Progenitor cell of endocrine pancreas (in vitro differentiated cells): ENCODE measurements at regions not wholly inside any gene's neighbourhood (a gene's known extent, or its start where the extent isn't known, plus 50 kb on each side); places are given as distances from the start of the nearest gene placed in this dataset.

Source experiments
- DNase-seq: peaks from one replicate; pipeline ENCODE4 v3.0.0; 2021; ENCODE audit warnings: low spot score; ENCODE audit not compliant: unreplicated experiment
- H3K27ac Mint-ChIP-seq: 2 replicates; pipeline ENCODE4 v1.8.0; 2021; ENCODE audit warnings: mild to moderate bottlenecking, moderate library complexity, mixed read lengths
- H3K27me3 Mint-ChIP-seq: 2 replicates; pipeline ENCODE4 v1.8.0; 2021; ENCODE audit warnings: mixed read lengths
- H3K36me3 Mint-ChIP-seq: 2 replicates; pipeline ENCODE4 v1.8.0; 2022; ENCODE audit warnings: mixed read lengths; ENCODE audit not compliant: insufficient read depth
- H3K4me1 Mint-ChIP-seq: 2 replicates; pipeline ENCODE4 v1.8.0; 2021; ENCODE audit warnings: low read depth, mixed read lengths
- H3K4me3 Mint-ChIP-seq: 2 replicates; pipeline ENCODE4 v1.8.0; 2021; ENCODE audit warnings: low read depth, mild to moderate bottlenecking, moderate library complexity, mixed read lengths
- H3K9me3 Mint-ChIP-seq: 2 replicates; pipeline ENCODE4 v1.8.0; 2021; ENCODE audit warnings: low read depth, mixed read lengths
- TF ChIP-seq, protein P1 (sequence below): fragments of 200-600 bp; sonication (generic); IDR thresholded peaks from one replicate; pipeline ENCODE4 v1.5.0; 2021; ENCODE audit warnings: antibody characterized with exemption, mild to moderate bottlenecking; ENCODE audit not compliant: unreplicated experiment

DNA sequence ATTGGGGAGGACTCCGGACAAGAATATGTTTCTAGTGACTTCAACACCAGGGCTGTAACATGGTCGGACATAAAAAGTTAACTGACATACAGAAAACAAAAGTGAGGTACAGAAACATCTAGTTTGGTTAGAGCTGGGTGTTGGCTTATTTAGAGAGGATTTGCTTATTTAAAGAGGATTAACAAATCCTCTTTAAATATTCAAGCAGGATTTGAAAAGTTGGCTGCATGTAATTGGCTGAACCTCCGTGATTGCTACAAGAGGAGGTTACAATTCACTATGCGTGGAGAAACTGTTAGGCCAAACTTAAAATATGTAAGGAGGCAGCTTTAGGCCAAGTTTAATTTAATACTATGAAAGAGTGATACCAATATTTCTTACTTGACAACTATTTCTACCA lies 2707.4 kb downstream of the ARAP2 start:
- no peaks in the 10 kb centered on the region for H3K27me3 Mint-ChIP-seq
- peaks cover 12% of the 10 kb centered on the region for H3K4me1 Mint-ChIP-seq
- no peak overlapping the region for H3K27ac Mint-ChIP-seq
- H3K9me3 Mint-ChIP-seq: no peaks in the 10 kb centered on the region
- no peaks in the 10 kb centered on the region for H3K36me3 Mint-ChIP-seq
- TF ChIP-seq, protein P1, sequence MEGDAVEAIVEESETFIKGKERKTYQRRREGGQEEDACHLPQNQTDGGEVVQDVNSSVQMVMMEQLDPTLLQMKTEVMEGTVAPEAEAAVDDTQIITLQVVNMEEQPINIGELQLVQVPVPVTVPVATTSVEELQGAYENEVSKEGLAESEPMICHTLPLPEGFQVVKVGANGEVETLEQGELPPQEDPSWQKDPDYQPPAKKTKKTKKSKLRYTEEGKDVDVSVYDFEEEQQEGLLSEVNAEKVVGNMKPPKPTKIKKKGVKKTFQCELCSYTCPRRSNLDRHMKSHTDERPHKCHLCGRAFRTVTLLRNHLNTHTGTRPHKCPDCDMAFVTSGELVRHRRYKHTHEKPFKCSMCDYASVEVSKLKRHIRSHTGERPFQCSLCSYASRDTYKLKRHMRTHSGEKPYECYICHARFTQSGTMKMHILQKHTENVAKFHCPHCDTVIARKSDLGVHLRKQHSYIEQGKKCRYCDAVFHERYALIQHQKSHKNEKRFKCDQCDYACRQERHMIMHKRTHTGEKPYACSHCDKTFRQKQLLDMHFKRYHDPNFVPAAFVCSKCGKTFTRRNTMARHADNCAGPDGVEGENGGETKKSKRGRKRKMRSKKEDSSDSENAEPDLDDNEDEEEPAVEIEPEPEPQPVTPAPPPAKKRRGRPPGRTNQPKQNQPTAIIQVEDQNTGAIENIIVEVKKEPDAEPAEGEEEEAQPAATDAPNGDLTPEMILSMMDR: no peak
- H3K4me3 Mint-ChIP-seq: no peak overlapping the region
- DNase-seq: no peak

DNA sequence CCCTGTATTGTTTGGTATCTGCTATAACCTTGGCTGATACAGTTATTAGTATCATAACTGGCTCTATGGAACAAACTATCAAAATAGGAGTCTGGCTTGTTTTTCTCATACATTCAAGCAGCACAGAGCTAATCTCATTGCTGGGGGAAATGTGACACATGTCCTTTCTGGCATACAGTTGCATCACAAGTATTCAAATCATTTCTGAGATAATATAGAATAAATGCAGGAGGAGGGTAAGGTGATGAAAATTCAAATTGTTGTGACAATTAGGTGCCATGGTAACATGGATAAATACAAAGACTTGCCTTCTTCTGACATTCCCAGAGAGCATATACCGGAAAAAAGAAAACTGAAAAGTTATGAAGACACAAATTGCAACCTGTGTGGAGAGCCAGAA lies 2706.8 kb downstream of the ARAP2 start:
- Mint-ChIP-seq H3K9me3 (no peaks in the 10 kb centered on the region), H3K27ac (no peak overlapping the region), H3K36me3 (no peaks in the 10 kb centered on the region), H3K4me1 (peaks cover 11% of the 10 kb centered on the region), H3K27me3 (no peaks in the 10 kb centered on the region), H3K4me3 (no peak overlapping the region)
- TF ChIP-seq, protein P1: no peak
- DNase-seq: no peak

DNA sequence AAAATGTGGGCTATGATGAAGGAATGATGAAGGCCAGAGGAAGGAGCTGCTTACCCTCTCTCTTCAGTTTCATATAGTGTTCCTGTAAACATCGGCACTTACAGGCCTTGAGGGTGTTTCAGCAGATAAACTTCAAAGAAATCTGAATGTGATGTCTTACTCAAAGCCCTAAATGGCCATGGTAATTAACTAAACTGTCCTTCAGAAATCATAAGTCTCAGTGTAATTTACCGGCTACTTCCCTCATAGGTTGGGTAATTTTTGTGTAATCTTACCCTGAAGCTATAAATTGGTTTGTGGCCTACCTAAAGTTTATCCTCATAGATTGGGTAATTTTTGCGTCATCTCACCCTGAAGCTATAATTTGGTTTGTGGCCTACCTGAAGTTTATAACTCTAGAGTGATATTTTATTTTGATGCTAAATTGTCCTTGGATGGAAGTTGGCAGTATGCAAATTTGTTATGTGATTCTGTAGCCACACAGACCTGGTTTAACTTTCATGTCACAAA lies 2700.3 kb downstream of the ARAP2 start:
- no peaks in the 10 kb centered on the region for H3K36me3 Mint-ChIP-seq
- TF ChIP-seq, protein P1: no peak
- peaks cover 10% of the 10 kb centered on the region for H3K9me3 Mint-ChIP-seq
- H3K4me1 Mint-ChIP-seq: peaks cover 2% of the 10 kb centered on the region
- H3K27me3 Mint-ChIP-seq: no peaks in the 10 kb centered on the region
- no peak overlapping the region for H3K27ac Mint-ChIP-seq
- DNase-seq: no peak
- no peak overlapping the region for H3K4me3 Mint-ChIP-seq

DNA sequence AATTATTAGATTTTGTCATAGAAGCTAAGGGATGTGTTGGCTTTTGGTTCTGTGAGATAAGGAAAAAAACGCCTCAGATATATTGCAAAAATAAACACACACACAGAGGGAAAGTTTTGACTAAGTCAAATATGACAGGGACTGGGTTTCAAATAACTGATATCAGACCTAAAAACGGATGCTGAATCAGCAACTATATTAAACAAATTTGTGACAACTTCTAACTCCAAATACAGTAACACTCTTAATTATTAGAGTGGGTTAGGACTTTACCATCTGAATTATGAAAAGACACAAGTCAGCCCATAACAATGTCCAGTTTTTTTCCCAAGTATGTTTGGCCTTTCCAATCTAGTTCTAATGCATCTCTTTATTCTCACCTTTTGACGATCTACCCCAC lies 2693.1 kb downstream of the ARAP2 start:
- no peaks in the 10 kb centered on the region for H3K27me3 Mint-ChIP-seq
- H3K36me3 Mint-ChIP-seq: no peaks in the 10 kb centered on the region
- DNase-seq: no peak

DNA sequence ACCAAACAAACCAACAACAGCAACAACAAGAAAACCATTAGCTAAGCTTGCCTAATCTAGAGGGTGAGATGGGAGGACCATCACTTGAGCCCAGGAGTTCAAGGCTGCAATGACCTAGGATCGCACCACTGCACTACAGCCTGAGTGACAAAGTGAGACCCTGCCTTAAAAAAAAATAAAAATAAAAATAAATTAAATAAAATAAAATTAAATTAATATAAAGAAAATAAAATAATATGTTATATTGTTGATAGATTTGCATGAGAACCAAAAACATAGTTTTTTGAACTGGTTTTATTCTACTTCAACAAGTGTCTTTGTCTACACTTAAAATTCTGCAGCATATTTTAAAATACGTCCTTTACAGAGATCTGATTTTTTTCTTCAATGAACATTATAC lies 2683.1 kb downstream of the ARAP2 start:
- TF ChIP-seq, protein P1: no peak
- DNase-seq: no peak
- H3K4me3 Mint-ChIP-seq: no peak overlapping the region
- H3K27me3 Mint-ChIP-seq: no peaks in the 10 kb centered on the region
- H3K4me1 Mint-ChIP-seq: peaks cover 3% of the 10 kb centered on the region
- H3K9me3 Mint-ChIP-seq: no peaks in the 10 kb centered on the region
- H3K27ac Mint-ChIP-seq: no peak overlapping the region
- no peaks in the 10 kb centered on the region for H3K36me3 Mint-ChIP-seq

More for the DNA sequence above, 2693.1 kb downstream of the ARAP2 start:
- H3K4me1 Mint-ChIP-seq: no peaks in the 10 kb centered on the region
- peaks cover 34% of the 10 kb centered on the region for H3K9me3 Mint-ChIP-seq
- no peak overlapping the region for H3K4me3 Mint-ChIP-seq
- no peak overlapping the region for H3K27ac Mint-ChIP-seq
- TF ChIP-seq, protein P1: no peak
